Thyroid gland (tissue), 4 donors: ENCODE measurements at regions not wholly inside any gene's neighbourhood (a gene's known extent, or its start where the extent isn't known, plus 50 kb on each side); places are given as distances from the start of the nearest gene placed in this dataset.

Source experiments
- POLR2A ChIP-seq, 2 donors: fragments of 450-650 bp; IDR thresholded peaks; one replicate each; pipeline ENCODE4 v1.6.1; 2017; ENCODE audit warnings: antibody characterized with exemption in 2 of 2, mild to moderate bottlenecking in 2 of 2, moderate library complexity in 1 of 2
- TF ChIP-seq, protein P1 (sequence below), 6 experiments: fragments of 200-600 bp in 3 of 6; fragments of 450-650 bp in 3 of 6; sonication (generic) in 3 of 6; IDR thresholded peaks; one replicate each; pipeline ENCODE4 v1.5.1; 2016 to 2019; ENCODE audit warnings: antibody characterized with exemption in 6 of 6, mild to moderate bottlenecking in 2 of 6, inconsistent platforms in 1 of 6, moderate library complexity in 1 of 6

DNA sequence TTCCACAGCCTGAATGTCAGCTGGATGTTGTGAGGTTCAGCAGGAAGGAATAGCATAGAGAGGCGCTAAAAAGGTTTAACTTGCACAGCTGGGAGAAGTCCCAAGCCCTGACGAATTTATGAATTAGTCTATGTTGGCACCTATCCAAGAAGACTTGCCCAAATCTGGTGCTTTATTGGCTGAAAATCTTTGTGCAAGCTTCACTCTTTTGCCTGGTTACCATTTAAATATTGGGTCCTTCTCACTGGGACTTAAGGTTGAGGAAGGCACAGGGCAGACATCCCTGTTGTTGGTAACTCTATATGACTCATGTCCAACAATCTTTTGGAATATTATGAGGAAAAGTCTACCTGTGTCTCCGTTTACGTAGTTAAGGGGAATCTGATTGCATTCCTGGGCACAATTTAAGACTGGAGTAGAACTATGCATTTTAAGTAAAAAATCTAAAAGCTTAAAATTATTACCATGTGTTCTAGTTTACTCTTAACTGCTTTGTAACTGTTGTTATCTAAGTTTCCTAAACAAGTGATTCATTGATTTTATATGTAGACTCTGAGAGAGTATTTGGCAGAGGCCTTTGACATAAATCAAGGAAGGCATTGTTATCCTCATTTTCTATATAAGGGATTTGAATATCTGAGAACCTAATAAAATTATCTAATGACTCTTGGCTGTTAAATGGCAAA lies 181.7 kb upstream of the DPYD start:
- TF ChIP-seq POLR2A (IDR thresholded peaks at IDR 0.05), result no peak
- TF ChIP-seq, protein P1, sequence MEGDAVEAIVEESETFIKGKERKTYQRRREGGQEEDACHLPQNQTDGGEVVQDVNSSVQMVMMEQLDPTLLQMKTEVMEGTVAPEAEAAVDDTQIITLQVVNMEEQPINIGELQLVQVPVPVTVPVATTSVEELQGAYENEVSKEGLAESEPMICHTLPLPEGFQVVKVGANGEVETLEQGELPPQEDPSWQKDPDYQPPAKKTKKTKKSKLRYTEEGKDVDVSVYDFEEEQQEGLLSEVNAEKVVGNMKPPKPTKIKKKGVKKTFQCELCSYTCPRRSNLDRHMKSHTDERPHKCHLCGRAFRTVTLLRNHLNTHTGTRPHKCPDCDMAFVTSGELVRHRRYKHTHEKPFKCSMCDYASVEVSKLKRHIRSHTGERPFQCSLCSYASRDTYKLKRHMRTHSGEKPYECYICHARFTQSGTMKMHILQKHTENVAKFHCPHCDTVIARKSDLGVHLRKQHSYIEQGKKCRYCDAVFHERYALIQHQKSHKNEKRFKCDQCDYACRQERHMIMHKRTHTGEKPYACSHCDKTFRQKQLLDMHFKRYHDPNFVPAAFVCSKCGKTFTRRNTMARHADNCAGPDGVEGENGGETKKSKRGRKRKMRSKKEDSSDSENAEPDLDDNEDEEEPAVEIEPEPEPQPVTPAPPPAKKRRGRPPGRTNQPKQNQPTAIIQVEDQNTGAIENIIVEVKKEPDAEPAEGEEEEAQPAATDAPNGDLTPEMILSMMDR (IDR thresholded peaks at IDR 0.05), result no peak
